HL-60 (cell line): ENCODE measurements at regions not wholly inside any gene's neighbourhood (a gene's known extent, or its start where the extent isn't known, plus 50 kb on each side); places are given as distances from the start of the nearest gene placed in this dataset.

ENCODE experiments used
- GABPA ChIP-seq: IDR thresholded peaks from 2 replicates; pipeline ENCODE4 v1.6.1; 2012; ENCODE audit warnings: low read depth
- POLR2AphosphoS5 ChIP-seq: IDR thresholded peaks from 2 replicates; pipeline ENCODE4 v1.6.1; 2012; ENCODE audit warnings: low read depth
- TF ChIP-seq, protein P1 (sequence below): IDR thresholded peaks from one replicate; pipeline ENCODE4 v1.5.1; 2011; ENCODE audit warnings: low read length, control low read depth, inconsistent platforms; ENCODE audit not compliant: insufficient read depth
- TF ChIP-seq, protein P2 (sequence below): IDR thresholded peaks from 2 replicates; pipeline ENCODE4 v1.6.1; 2012; ENCODE audit warnings: low read depth; ENCODE audit not compliant: insufficient replicate concordance

DNA sequence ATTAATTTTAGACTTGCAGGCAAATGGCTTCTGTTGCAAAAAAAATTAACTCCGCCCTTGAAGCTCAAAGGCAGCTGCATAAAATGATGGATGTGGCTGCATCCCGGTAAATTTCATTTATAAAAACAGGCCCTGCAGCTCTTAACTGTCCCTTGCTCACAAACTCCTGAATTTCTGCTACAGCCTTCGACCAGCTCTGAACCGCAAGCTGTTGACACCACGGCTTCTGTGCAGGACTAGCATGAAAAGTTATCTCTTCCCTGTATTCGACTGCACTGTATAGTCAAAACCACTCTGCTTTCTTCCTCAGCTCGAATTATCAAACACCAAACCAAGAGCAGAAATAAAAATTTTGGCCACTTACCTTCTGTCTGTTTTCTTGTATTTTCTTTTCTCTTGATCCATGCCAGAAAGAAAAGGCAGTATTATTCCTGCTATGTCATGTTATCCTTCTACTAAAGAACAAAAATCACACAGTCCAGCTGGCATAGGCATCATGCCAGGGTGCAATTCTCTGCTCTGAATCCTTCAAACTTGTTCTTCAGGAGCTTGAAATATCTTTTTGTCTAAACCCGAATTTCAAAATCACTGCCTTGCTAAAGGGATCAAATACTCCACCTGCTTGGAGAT is 195.5 kb upstream of the NCAM2 start:
- TF ChIP-seq, protein P1, sequence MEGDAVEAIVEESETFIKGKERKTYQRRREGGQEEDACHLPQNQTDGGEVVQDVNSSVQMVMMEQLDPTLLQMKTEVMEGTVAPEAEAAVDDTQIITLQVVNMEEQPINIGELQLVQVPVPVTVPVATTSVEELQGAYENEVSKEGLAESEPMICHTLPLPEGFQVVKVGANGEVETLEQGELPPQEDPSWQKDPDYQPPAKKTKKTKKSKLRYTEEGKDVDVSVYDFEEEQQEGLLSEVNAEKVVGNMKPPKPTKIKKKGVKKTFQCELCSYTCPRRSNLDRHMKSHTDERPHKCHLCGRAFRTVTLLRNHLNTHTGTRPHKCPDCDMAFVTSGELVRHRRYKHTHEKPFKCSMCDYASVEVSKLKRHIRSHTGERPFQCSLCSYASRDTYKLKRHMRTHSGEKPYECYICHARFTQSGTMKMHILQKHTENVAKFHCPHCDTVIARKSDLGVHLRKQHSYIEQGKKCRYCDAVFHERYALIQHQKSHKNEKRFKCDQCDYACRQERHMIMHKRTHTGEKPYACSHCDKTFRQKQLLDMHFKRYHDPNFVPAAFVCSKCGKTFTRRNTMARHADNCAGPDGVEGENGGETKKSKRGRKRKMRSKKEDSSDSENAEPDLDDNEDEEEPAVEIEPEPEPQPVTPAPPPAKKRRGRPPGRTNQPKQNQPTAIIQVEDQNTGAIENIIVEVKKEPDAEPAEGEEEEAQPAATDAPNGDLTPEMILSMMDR, result no peak
- TF ChIP-seq GABPA (no peak), POLR2AphosphoS5 (no peak)
- TF ChIP-seq, protein P2, sequence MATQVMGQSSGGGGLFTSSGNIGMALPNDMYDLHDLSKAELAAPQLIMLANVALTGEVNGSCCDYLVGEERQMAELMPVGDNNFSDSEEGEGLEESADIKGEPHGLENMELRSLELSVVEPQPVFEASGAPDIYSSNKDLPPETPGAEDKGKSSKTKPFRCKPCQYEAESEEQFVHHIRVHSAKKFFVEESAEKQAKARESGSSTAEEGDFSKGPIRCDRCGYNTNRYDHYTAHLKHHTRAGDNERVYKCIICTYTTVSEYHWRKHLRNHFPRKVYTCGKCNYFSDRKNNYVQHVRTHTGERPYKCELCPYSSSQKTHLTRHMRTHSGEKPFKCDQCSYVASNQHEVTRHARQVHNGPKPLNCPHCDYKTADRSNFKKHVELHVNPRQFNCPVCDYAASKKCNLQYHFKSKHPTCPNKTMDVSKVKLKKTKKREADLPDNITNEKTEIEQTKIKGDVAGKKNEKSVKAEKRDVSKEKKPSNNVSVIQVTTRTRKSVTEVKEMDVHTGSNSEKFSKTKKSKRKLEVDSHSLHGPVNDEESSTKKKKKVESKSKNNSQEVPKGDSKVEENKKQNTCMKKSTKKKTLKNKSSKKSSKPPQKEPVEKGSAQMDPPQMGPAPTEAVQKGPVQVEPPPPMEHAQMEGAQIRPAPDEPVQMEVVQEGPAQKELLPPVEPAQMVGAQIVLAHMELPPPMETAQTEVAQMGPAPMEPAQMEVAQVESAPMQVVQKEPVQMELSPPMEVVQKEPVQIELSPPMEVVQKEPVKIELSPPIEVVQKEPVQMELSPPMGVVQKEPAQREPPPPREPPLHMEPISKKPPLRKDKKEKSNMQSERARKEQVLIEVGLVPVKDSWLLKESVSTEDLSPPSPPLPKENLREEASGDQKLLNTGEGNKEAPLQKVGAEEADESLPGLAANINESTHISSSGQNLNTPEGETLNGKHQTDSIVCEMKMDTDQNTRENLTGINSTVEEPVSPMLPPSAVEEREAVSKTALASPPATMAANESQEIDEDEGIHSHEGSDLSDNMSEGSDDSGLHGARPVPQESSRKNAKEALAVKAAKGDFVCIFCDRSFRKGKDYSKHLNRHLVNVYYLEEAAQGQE, result no peak
